Mucosa of stomach (tissue), 1 donor: ENCODE measurements at regions not wholly inside any gene's neighbourhood (a gene's known extent, or its start where the extent isn't known, plus 50 kb on each side); places are given as distances from the start of the nearest gene placed in this dataset.
"Not testable (repeated sequence)": the region's sequence is repeated elsewhere in the genome, so short reads cannot be mapped to it uniquely, and the experiment has no call there.

Experiments used
- H3K27me3 ChIP-seq: one replicate; pipeline ENCODE4 v1.7.0; 2013; ENCODE audit warnings: mild to moderate bottlenecking, low read length; ENCODE audit not compliant: control insufficient read depth, insufficient read depth
- H3K36me3 ChIP-seq: one replicate; pipeline ENCODE4 v1.7.0; 2013; ENCODE audit warnings: low read length; ENCODE audit not compliant: control insufficient read depth, insufficient read depth
- H3K4me1 ChIP-seq: one replicate; pipeline ENCODE4 v1.7.0; 2013; ENCODE audit warnings: mild to moderate bottlenecking, low read length; ENCODE audit not compliant: control insufficient read depth, insufficient read depth
- H3K4me3 ChIP-seq: one replicate; pipeline ENCODE4 v1.7.0; 2013; ENCODE audit warnings: low read length
- H3K9ac ChIP-seq: one replicate; pipeline ENCODE4 v1.7.0; 2013; ENCODE audit warnings: mild to moderate bottlenecking, low read length, moderate library complexity
- H3K9me3 ChIP-seq: one replicate; pipeline ENCODE4 v1.7.0; 2013; ENCODE audit warnings: mild to moderate bottlenecking, low read length, moderate library complexity; ENCODE audit not compliant: control insufficient read depth
- donor health status: Pancreatic carcinoma.

- H3K36me3 ChIP-seq = no peaks in the 10 kb centered on the region
These were observed 182.1 kb downstream of the ETAA1 start for GRCh38 chr2:67579216-67579615.

GRCh38 chr2:67579806-67580205 is 182.7 kb downstream of the ETAA1 start:
- no peak overlapping the region for H3K4me3 ChIP-seq
- H3K27me3 ChIP-seq = no peaks in the 10 kb centered on the region
- no peak overlapping the region for H3K9ac ChIP-seq
- H3K36me3 ChIP-seq = no peaks in the 10 kb centered on the region
- no peaks in the 10 kb centered on the region for H3K9me3 ChIP-seq
- no peaks in the 10 kb centered on the region for H3K4me1 ChIP-seq

More at GRCh38 chr2:67579216-67579615, 182.1 kb downstream of the ETAA1 start:
- no peaks in the 10 kb centered on the region for H3K9me3 ChIP-seq
- H3K4me1 ChIP-seq = no peaks in the 10 kb centered on the region
- no peak overlapping the region for H3K4me3 ChIP-seq
- no peak overlapping the region for H3K9ac ChIP-seq
- no peaks in the 10 kb centered on the region for H3K27me3 ChIP-seq

- H3K36me3 ChIP-seq = no peaks in the 10 kb centered on the region
- no peaks in the 10 kb centered on the region for H3K4me1 ChIP-seq
- no peaks in the 10 kb centered on the region for H3K9me3 ChIP-seq
- H3K4me3 ChIP-seq = no peak overlapping the region
- no peak overlapping the region for H3K9ac ChIP-seq
- no peaks in the 10 kb centered on the region for H3K27me3 ChIP-seq
These were observed 184.6 kb downstream of the ETAA1 start for GRCh38 chr2:67581751-67582150.

GRCh38 chr2:67583185-67583584 is 186.1 kb downstream of the ETAA1 start:
- no peaks in the 10 kb centered on the region for H3K27me3 ChIP-seq
- H3K36me3 ChIP-seq = no peaks in the 10 kb centered on the region
- H3K9me3 ChIP-seq = no peaks in the 10 kb centered on the region
- no peaks in the 10 kb centered on the region for H3K4me1 ChIP-seq
- H3K9ac ChIP-seq = no peak overlapping the region
- no peak overlapping the region for H3K4me3 ChIP-seq

GRCh38 chr2:67585400-67585799 is 188.3 kb downstream of the ETAA1 start:
- no peaks in the 10 kb centered on the region for H3K27me3 ChIP-seq
- no peak overlapping the region for H3K4me3 ChIP-seq
- H3K36me3 ChIP-seq = no peaks in the 10 kb centered on the region
- no peak overlapping the region for H3K9ac ChIP-seq
- H3K4me1 ChIP-seq = no peaks in the 10 kb centered on the region
- H3K9me3 ChIP-seq = no peaks in the 10 kb centered on the region

- not testable (repeated sequence) for H3K27me3 ChIP-seq, H3K9me3 ChIP-seq, H3K4me1 ChIP-seq
These were observed 192.0 kb downstream of the ETAA1 start for GRCh38 chr2:67589121-67589520.

GRCh38 chr2:67594522-67594921 is 197.4 kb downstream of the ETAA1 start:
- not testable (repeated sequence) for H3K9me3 ChIP-seq, H3K27me3 ChIP-seq, H3K9ac ChIP-seq, H3K4me1 ChIP-seq, H3K4me3 ChIP-seq, H3K36me3 ChIP-seq

More at GRCh38 chr2:67589121-67589520, 192.0 kb downstream of the ETAA1 start:
- not testable (repeated sequence) for H3K4me3 ChIP-seq, H3K36me3 ChIP-seq, H3K9ac ChIP-seq

GRCh38 chr2:67596871-67597270 is 199.7 kb downstream of the ETAA1 start:
- Histone ChIP-seq H3K4me3 (no peak overlapping the region), H3K36me3 (no peaks in the 10 kb centered on the region), H3K27me3 (no peaks in the 10 kb centered on the region), H3K9ac (no peak overlapping the region), H3K4me1 (no peaks in the 10 kb centered on the region), H3K9me3 (no peaks in the 10 kb centered on the region)

- no peak overlapping the region for H3K4me3 ChIP-seq
- H3K9ac ChIP-seq = no peak overlapping the region
- H3K9me3 ChIP-seq = no peaks in the 10 kb centered on the region
- no peaks in the 10 kb centered on the region for H3K27me3 ChIP-seq
- no peaks in the 10 kb centered on the region for H3K4me1 ChIP-seq
- no peaks in the 10 kb centered on the region for H3K36me3 ChIP-seq
These were observed 202.4 kb downstream of the ETAA1 start for GRCh38 chr2:67599561-67599960.

GRCh38 chr2:67600222-67600871 is 203.2 kb downstream of the ETAA1 start:
- no peaks in the 10 kb centered on the region for H3K27me3 ChIP-seq
- no peaks in the 10 kb centered on the region for H3K36me3 ChIP-seq

GRCh38 chr2:67600946-67601345 is 203.8 kb downstream of the ETAA1 start:
- no peaks in the 10 kb centered on the region for H3K27me3 ChIP-seq
- no peaks in the 10 kb centered on the region for H3K36me3 ChIP-seq
- H3K9me3 ChIP-seq = no peaks in the 10 kb centered on the region
- no peaks in the 10 kb centered on the region for H3K4me1 ChIP-seq
- H3K4me3 ChIP-seq = no peak overlapping the region
- no peak overlapping the region for H3K9ac ChIP-seq

More at GRCh38 chr2:67600222-67600871, 203.2 kb downstream of the ETAA1 start:
- Histone ChIP-seq H3K9ac (no peak overlapping the region), H3K4me1 (no peaks in the 10 kb centered on the region), H3K4me3 (no peak overlapping the region), H3K9me3 (no peaks in the 10 kb centered on the region)

- Histone ChIP-seq H3K9ac (no peak overlapping the region), H3K4me3 (no peak overlapping the region), H3K27me3 (no peaks in the 10 kb centered on the region), H3K9me3 (no peaks in the 10 kb centered on the region), H3K36me3 (no peaks in the 10 kb centered on the region), H3K4me1 (no peaks in the 10 kb centered on the region)
These were observed 207.2 kb downstream of the ETAA1 start for GRCh38 chr2:67604360-67604759.

- no peaks in the 10 kb centered on the region for H3K27me3 ChIP-seq
These were observed 215.5 kb downstream of the ETAA1 start for GRCh38 chr2:67612576-67613042.

More at GRCh38 chr2:67612576-67613042, 215.5 kb downstream of the ETAA1 start:
- no peak overlapping the region for H3K9ac ChIP-seq
- H3K4me1 ChIP-seq = no peaks in the 10 kb centered on the region
- no peaks in the 10 kb centered on the region for H3K36me3 ChIP-seq
- H3K4me3 ChIP-seq = no peak overlapping the region
- no peaks in the 10 kb centered on the region for H3K9me3 ChIP-seq
